GM10266 (cell line): ENCODE measurements at regions not wholly inside any gene's neighbourhood (a gene's known extent, or its start where the extent isn't known, plus 50 kb on each side); places are given as distances from the start of the nearest gene placed in this dataset.

Experiments
- DNase-seq: peaks from one replicate; pipeline ENCODE4 v3.0.0; 2012; ENCODE audit errors: extremely low spot score
- TF ChIP-seq, protein P1 (sequence below): IDR thresholded peaks from 2 replicates; pipeline ENCODE4 v1.5.1; 2012; ENCODE audit warnings: mild to moderate bottlenecking, low read depth; ENCODE audit not compliant: control insufficient read depth, insufficient read depth; ENCODE audit errors: missing control alignments

DNA sequence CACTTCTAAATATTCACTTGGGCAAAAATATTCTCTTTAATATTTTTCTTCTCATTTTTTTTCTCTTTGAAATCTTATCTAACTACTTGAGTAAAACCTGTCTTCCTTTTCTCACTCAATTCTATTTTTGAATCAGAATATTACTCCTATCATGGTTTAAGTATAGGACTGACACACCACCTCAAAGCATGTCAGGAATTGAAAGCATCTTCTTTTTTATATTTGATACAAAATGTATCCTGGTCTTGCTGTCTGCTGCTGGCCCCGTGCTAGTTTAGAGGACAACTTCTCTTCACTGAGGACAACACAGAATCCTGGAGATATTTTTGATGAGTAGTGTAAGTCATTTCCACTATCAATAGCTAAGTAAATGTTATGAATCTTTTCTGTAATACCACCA, 383.6 kb downstream of the GADD45G start:
- no peak for DNase-seq
- TF ChIP-seq, protein P1, sequence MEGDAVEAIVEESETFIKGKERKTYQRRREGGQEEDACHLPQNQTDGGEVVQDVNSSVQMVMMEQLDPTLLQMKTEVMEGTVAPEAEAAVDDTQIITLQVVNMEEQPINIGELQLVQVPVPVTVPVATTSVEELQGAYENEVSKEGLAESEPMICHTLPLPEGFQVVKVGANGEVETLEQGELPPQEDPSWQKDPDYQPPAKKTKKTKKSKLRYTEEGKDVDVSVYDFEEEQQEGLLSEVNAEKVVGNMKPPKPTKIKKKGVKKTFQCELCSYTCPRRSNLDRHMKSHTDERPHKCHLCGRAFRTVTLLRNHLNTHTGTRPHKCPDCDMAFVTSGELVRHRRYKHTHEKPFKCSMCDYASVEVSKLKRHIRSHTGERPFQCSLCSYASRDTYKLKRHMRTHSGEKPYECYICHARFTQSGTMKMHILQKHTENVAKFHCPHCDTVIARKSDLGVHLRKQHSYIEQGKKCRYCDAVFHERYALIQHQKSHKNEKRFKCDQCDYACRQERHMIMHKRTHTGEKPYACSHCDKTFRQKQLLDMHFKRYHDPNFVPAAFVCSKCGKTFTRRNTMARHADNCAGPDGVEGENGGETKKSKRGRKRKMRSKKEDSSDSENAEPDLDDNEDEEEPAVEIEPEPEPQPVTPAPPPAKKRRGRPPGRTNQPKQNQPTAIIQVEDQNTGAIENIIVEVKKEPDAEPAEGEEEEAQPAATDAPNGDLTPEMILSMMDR, result no peak

DNA sequence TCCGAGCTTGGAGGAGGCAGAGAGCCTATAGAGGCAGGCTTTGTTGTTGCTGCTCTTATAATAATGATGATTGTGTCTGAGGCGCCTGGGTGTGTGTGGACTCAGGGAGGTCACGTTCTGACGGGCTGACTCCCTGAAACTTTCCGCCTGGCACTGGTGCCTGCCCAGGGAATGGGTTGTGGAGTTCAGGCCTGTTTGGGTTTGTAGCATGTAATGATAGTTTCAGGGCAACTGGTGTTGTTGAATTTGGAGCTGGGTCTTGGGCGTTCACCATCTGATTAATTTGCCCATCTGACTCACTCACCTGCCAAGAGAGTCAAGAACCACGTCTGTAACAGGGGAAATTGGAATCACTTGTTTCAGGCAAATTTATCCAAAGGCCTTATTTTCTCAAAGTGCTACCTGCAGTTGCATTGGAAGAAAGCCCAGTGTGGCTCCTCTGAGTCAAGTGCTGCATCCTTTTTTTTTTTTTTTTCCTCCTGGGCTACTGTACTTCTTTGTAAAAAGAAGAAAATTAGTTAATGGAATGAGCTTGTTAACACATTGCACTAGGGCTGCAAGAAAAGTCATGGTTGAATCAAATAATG, 386.5 kb downstream of the GADD45G start:
- TF ChIP-seq, protein P1, result no peak
- DNase-seq, result no peak

DNA sequence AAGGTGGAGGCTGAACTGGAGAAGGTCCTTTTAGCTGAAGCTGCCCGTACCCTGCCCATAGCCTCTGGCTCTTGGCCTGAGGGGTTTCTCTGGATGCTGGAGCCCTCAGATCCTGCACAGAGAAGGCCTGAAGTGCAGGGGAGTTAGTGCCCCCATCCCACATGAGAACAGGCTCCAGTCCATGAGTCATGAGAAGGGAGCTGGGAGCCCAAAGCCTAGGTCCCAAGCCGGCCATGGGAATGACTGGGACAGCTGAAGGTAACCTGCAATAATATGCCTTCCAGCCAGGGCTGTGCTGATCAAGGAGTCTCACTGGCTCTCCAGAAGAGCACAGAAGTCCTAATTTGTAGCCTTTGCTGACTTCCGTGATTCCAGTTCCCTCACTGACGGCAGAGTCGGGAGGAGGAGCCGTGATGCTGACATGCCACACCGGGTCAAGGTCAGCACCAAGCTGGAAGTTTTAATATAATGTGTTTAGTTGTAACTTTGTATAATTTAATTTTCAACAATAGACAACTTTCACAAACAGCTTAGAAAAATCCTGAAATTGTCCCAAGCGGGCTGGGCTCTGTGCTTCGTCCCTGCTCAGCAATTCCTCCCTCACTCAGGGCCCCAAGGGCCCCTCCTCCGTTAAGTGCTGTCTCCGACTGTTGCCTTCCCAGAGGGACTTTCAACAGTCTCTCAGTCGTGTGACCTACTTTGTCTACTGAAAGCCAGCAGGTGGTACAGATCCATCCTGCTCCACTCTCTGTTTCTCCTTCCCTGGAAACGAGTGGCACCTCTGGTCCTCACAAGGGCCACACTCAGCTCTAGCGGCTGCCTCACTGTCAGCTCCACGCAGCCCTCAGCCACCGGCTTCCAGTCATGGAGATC, 387.8 kb downstream of the GADD45G start:
- no peak for DNase-seq
- TF ChIP-seq, protein P1, result no peak

DNA sequence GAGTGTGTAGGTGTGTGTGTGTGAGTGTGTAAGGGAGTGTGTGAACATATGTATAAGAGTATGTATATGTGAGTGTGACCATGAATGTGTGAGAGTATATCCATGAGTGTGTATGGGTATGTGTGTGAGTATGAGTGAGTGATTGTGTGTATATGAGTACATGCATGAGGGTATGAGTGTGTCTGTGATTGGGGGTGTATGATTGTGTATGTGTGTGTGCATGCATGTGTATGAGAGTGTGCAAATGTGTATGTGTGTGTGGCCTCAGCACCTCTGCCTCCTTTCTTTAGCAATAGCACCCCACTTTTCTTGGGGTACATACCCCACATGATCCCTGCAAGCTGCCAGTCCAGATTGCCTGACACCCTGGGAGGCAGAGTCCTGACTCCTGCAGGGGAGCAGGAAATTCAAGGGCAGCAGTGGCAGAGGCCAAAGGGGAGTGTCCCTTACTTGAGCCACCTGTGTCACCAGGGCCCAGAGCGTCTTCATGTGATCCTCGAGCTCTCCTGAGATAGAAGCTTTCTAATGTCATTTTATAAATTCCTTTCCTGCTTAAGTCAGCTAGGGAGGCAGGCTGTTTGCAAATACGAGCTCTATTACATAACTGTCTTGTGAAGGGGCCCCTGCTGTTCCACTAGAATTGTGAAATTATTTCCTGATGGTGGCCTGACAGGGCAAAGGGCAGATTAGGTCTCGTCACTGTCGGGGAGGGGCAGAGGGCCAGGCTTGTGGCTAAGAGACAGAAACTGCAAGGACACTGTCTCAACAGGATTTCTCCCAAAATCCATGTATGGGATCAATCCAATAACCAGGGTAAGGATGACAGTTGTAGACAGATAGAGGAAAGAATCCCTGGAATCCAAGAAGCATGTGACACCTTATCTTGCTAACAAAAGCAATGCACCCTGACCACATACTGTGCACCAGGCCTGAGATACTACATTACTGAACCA, 389.1 kb downstream of the GADD45G start:
- no peak for DNase-seq
- TF ChIP-seq, protein P1, result no peak

DNA sequence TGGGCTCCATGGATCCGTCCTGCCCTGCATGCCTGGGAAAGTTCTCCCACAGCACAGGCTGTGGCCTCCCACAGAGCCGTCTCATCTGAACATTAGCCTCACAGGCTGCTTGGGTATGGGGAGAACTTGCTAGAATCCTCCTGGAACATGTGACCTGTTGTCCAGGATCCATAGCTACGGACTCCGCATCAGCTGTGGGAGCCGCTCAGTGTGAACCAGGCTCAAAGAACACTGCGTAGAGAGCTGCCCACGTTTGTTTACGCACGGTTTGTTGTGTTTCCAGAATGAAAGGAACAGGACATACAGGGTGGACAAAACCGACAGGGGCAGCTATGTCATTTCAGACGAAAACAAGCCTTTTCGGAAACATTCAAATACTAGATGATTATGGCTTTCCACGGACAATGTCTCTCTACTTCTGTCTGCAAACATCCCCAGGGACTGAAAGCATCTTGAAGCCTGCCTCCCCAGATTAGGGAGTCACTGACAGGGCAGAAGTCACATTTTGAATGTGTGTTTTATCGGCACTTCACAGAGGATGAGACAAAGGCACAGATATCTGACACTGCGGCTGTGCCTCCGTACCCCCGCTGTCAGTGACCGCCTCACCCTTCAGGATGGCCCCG, 390.3 kb downstream of the GADD45G start:
- no peak for DNase-seq
- TF ChIP-seq, protein P1, result no peak

DNA sequence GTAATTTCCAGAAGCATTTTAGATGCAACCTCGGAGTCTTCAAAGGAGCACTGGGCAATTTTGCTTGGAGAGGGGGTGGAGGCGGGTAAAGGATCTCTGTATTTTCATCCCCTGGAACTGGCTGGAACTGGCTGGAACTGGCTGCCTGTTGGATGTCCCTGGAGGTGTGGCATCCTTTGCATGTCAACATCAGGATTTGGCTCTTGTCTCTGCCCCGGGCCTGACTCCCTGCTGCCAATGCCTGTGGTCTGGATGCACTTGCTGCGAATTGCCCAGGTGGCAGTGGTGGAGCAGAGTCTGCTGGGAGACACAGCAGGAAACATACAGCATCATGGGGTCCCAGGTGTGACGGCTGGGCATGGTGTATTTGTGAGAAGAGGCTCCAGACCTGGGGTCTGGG, 391.3 kb downstream of the GADD45G start:
- no peak for DNase-seq
- TF ChIP-seq, protein P1, result no peak
